ENCODE measurements at regions not wholly inside any gene's neighbourhood (a gene's known extent, or its start where the extent isn't known, plus 50 kb on each side); places are given as distances from the start of the nearest gene placed in this dataset.

- DNase-seq (ENCODE audit: extremely low read depth, low read depth) = no peak
- TF ChIP-seq, protein P1, sequence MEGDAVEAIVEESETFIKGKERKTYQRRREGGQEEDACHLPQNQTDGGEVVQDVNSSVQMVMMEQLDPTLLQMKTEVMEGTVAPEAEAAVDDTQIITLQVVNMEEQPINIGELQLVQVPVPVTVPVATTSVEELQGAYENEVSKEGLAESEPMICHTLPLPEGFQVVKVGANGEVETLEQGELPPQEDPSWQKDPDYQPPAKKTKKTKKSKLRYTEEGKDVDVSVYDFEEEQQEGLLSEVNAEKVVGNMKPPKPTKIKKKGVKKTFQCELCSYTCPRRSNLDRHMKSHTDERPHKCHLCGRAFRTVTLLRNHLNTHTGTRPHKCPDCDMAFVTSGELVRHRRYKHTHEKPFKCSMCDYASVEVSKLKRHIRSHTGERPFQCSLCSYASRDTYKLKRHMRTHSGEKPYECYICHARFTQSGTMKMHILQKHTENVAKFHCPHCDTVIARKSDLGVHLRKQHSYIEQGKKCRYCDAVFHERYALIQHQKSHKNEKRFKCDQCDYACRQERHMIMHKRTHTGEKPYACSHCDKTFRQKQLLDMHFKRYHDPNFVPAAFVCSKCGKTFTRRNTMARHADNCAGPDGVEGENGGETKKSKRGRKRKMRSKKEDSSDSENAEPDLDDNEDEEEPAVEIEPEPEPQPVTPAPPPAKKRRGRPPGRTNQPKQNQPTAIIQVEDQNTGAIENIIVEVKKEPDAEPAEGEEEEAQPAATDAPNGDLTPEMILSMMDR (IDR thresholded peaks at IDR 0.05; ENCODE audit: low read depth, low read length, missing control alignments) = no peak
- no peak overlapping the region for H3K4me3 ChIP-seq (replicated peaks; ENCODE audit: low read depth, low read length)
These were observed 204.2 kb upstream of the CASK start for GRCh38 chrX:42127563-42127962.

DNA sequence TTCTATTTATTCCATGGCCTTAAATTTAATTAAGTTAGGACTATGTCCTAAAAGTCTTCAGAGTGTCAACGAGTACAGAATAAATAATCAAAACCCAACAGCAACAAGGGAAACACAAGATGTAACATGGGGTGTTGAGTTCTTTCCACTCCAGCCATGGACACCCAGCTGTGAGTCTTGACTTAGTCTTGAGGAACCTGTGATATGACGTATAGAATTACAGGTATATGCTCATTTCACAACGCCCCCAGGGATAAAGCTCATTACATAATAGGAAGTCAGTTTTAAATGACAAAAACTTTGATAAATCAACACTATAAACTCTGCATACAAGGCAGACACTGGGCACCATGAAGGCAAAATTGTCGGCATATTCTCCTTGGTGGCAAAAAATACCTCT is 200.0 kb upstream of the CASK start:
- TF ChIP-seq, protein P1 (IDR thresholded peaks at IDR 0.05; ENCODE audit: low read depth, low read length, missing control alignments) = no peak
- DNase-seq (ENCODE audit: extremely low read depth, low read depth) = no peak
- H3K4me3 ChIP-seq (replicated peaks; ENCODE audit: low read depth, low read length) = no peak overlapping the region

DNA sequence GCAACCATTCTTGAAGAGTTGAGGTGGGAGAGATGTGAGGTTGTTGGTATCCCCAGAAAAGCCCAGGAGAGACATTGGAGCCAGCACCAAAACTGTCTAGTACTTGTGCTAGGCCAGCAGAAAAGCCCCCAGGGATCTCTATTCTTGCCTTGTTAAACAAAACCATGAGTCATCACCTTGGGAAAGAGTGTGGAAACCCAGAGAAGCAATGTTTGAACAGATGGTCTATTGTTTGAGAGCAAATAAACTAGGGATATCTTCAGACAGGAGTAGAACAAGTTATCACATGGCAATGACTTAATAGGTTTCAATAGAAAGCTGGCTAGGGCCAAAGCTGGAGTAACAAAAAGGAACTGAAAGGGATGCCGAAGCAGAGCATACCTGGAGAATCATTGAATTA is 195.7 kb upstream of the CASK start:
- no peak overlapping the region for H3K4me3 ChIP-seq (replicated peaks; ENCODE audit: low read depth, low read length)
- DNase-seq (ENCODE audit: extremely low read depth, low read depth) = no peak
- TF ChIP-seq, protein P1 (IDR thresholded peaks at IDR 0.05; ENCODE audit: low read depth, low read length, missing control alignments) = no peak

DNA sequence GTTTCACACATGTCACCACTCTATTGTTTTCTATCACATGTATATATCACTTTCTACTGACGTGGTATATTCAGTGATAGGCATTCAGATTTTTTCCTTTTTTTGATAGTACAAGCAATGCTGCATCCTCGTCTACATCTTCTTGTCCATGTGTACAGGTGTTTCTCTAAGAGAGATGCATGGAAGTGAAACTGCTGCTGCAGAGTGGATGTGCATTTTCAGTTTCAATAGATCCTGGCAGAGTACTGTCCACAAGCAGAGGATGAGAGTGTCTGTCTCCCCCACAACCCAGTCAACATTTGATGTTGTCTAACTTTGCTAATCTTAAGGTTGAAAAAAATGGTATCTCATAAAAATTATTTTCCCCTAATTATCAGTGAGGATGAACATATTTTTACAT is 194.0 kb upstream of the CASK start:
- no peak for DNase-seq (ENCODE audit: extremely low read depth, low read depth)
- H3K4me3 ChIP-seq (replicated peaks; ENCODE audit: low read depth, low read length) = no peak overlapping the region
- TF ChIP-seq, protein P1 (IDR thresholded peaks at IDR 0.05; ENCODE audit: low read depth, low read length, missing control alignments) = no peak

DNA sequence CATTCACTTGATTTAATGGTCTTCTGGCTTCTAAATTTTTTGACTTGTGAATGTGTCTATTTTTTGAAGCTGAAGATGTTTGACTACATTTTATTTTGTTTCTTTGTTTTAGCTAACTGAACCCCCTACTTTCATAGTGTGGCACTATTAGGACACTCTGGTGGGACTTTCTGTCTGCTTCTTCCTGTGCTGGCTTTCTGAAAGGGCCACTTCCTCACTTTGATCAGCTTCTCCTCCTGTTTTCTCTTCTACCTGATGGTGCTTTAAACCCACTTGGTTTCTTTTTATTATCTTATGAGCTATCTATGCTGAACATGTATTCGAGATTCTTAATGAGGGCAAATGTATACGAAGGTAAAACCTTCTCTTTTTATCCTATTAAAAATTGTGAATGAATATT is 186.1 kb upstream of the CASK start:
- no peak overlapping the region for H3K4me3 ChIP-seq (replicated peaks; ENCODE audit: low read depth, low read length)
- TF ChIP-seq, protein P1 (IDR thresholded peaks at IDR 0.05; ENCODE audit: low read depth, low read length, missing control alignments) = no peak
- no peak for DNase-seq (ENCODE audit: extremely low read depth, low read depth)

GRCh38 chrX:42107495-42108488 is 184.4 kb upstream of the CASK start:
- TF ChIP-seq, protein P1 (IDR thresholded peaks at IDR 0.05; ENCODE audit: low read depth, low read length, missing control alignments) = no peak
- no peak overlapping the region for H3K4me3 ChIP-seq (replicated peaks; ENCODE audit: low read depth, low read length)
- DNase-seq (ENCODE audit: extremely low read depth, low read depth) = no peak
